HG03097 (cell line): ENCODE measurements at regions not wholly inside any gene's neighbourhood (a gene's known extent, or its start where the extent isn't known, plus 50 kb on each side); places are given as distances from the start of the nearest gene placed in this dataset.

ENCODE experiments used
- ATAC-seq: cut with Tn5 transposase; IDR thresholded peaks from one replicate; pipeline ENCODE4 v1.9.1; 2021; ENCODE audit not compliant: unreplicated experiment, low FRiP score

DNA sequence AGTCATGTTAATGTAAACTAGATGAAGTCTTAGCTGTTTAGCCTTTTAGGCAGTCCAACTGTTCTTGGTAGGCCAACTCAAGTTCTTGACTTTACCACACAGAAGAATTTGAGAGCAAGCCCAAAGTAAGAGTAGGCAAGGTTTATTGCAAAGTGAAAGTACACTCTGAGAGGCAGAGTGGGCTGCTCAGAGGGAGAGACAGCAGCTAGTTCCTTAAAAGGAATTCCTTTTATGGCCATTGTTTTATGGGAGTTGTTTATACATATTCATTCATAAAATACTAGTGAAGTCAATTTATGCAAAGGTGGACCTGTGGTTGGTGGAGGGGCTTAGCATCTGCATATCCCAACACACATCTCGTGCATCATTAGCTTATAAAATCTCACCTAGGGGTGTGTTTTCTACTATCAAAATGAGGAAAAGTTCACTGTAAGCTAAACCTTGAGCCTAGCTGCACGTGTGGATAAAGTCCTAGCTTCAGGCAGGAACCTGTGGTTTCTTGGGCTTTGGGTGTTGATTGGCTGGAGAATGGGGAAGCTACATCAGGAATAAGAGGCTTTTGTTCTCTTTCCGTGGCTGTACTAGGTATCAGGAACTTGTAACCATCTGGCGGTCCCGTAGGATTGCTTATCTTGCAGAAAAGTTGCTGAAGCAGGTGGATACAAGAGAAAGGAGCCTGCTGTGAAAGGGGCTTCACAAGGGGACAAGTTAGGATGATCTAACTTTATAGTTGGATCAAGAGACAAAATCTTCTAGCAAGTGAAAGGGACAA lies 110.4 kb upstream of the GULP1 start:
- no peak for ATAC-seq

DNA sequence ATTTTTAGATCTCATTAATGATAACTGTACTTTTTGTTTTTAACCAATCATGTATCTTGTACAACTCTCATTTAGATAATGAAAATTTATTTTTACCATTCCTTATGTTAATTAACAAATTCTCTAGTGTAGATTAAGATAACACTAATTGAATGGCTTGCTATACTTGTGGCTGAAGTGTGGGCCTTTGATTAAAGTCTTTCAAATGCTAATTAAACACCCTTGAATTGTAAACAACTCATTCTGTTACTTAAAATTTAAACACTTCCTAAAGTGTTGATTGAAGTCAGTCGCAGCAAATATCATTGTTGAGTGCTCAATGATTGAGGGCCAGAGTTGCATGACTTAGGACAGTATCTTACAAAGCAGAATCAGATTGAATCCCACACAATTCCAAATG lies 109.8 kb upstream of the GULP1 start:
- no peak for ATAC-seq

DNA sequence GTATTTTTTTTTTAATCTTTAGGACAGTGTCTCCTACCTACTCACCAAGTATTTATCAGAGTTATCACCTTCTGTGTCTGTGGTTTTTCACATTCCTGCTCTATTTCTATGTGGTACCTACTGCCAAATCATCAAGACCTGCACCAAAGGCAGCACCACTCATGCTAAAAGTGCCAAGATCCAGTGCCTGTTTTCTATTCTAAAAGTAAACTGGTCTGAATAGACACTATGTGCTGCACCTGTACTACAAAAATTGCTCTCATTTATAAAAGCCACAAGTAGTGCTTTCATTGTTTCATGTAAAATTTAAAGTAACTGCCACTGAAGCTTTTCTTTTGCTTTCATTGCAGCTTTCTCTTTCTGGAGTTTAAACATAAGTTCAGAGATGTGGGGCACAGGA lies 103.9 kb upstream of the GULP1 start:
- ATAC-seq, result no peak

DNA sequence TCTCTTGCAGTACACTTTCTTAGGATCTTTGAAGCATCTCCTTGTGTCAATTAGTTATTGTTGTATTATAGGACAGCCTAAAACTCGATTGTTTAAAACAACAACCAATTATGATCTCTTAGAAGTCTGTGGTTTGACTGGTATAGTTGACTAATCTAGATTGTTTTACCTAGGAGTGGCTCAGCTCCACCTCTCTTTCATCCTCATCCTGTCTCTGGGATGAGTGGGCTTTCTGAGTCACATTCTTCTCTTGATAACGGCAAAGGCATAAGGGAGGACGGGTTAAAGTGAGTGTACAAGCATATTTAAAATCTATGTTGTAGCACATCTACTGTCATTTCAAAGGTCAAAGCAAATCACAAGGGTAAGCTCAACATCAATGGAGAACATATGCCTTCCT lies 102.3 kb upstream of the GULP1 start:
- ATAC-seq, result no peak

DNA sequence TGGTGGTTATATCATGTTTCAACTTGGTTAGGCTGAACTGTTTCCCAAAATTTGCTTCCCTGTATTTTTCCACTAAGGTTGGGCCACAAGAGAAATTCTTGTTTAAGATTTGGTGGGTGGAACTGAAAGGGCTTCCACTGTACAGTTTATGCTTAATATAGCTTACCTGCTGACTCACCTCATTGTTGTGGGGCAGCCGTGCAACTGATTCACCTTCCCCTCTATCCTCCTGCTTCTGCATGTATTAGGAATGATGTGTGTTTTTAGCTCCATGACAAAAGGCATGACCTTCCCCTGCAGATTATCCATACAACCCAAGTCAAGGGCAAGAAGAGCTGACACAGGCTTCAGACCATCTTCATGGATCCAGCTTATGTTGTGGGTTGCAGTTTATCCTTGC lies 98.4 kb upstream of the GULP1 start:
- no peak for ATAC-seq

DNA sequence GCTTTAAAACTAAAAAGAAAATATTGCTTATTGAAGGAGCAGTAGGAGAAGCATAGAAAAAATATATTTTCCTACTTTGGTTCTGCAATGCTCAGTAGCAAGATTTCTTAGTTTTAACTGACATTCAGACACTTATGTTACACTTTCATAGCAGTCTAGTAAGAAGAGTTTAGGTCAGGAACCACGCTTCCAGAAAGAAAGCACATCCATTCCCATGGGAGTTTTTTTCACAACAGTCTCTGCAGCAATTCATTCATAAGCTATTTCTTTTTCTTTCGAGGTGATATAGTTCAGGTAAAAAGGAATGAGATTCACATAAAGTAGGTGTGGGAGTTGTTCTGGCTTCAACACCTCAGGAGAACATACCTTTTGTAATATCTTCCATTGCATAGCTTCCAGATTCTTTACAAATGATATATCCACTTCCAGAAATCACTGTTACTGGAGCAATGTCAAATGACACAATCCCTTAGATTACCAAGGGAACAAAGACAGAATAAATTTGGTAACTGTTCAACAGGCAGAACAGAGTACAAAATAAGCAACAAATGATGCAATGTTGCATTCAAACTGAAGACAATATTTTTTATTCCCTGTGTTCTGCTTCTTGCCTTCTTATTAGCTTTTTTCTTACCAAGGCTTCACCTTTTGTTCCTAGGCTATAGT lies 95.2 kb upstream of the GULP1 start:
- ATAC-seq, result no peak

DNA sequence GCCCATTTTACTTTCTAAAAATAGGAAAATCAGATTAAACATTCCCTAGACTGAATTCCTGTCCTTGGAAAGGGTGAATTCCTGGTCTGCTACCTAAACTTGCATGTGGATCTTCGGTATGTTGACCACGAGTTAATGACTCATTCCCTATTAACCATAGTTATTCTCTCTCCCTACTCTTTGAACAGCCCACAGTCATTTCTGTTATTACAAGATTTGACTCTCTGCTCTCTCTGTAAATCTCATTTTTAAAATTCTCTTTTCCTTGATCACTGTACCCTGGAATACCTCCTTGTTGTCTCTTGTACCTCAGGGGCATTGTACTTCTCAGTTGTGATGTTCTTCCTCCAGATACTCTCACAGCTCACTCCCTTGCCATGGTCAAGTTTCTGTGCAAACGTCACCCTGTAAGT lies 92.0 kb upstream of the GULP1 start:
- no peak for ATAC-seq

DNA sequence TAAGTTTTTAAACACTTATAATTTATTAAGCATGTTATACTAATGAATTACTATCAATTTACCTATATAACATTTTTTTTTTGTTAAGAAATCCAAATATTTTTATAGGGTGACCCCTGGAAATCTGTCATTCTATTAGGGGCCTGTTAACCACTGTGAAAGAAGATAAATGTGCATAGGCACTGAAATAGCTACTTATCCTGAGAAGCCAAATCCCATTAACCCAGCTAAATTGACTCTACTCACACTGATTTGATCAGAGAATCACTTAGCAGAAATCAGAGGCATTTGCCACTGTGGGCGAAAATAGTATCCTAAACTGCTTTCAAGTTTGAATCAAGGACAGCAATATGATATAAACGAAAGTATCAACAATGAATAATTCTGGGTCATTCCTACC lies 90.0 kb upstream of the GULP1 start:
- no peak for ATAC-seq

DNA sequence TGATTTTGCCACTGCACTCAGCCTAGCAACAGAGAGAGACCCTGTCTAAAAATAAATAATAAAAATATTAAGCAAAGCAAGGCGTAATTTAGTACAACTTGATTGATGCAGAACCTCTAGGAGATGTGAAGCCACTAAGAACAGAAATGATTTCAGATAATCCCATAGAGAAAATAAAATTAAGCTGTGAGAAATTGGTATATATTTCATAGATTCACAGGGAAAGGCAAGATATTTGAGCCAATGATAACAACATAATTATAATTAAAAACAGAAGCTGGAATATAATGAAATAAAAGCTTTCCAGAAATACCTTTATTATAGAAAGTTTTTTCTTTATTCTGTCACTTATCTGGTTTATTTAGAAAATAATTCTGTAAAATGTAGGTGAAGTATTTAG lies 88.9 kb upstream of the GULP1 start:
- no peak for ATAC-seq

DNA sequence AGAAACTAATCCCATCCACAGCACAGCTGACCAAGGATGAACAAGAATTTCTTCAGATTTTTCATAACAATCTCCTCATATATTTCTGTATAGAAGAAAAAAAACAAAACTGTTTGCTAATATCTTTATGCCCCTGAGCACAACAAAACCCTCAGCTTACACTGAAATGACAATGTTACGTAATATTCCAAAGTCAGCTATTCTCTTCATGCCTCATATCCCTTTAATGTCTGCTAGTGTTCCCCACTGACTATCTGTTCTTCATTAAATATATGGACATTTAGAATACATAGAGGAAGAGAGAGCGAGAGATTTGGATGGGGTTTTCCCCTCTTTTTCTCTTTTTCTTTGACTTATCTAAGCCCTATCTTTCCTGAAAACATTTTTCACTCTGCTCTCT lies 87.9 kb upstream of the GULP1 start:
- no peak for ATAC-seq

DNA sequence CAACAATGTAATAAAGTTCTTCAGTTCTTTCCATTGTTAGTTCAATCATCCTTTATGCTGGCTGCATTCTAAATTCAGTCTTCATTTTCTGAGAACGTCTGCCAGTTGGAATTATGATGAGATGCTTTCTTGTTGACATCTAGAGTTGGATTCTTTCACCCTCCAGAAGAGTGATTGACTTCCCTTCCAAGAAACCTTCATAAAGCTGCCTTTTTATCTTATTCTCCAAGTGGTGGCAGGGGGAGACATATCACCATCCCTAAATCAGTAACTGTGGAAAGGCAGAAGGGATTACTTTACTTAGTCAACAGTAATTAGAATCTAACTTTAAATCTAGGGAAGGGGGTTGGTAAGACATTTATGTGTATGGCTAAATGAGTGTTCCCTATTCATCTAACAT lies 86.8 kb upstream of the GULP1 start:
- ATAC-seq, result no peak

DNA sequence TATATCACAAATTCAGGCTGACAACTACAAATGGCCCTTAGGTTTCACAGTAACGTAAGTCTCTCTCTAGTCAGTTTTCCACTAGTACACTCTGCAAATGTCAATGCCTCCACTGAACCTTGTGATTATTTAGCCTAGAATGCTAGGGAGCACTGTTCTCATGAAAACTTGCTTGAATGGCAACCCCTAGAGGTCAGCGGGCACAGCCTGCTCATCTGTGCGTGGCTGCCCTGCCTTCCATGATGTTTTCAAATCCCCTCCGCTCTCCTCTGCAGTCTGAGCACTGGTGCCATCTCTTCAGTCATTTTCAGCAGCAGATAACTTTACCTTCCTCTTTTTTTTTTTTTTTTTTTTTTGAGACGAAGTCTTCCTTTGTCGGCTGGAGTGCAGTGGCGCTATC lies 84.1 kb upstream of the GULP1 start:
- ATAC-seq, result no peak

DNA sequence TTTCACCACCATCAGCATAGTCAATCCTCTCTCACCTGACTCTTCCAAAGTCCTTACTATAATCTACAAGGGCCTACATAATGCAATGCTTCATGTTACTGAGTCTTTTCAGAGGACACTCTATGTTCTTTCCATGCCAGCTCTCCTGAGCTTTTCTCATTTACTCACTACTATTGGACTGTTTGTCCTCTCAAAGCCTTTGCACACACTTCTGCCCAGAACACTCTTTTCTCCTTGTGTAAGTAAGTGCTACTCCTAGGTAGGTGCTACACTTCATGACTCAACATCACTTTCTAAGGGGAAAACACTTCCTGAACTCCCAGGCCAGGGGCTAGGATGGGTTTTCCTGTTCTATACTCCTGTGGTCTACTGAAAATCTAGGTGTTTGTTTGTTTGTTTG lies 82.5 kb upstream of the GULP1 start:
- ATAC-seq, result no peak

DNA sequence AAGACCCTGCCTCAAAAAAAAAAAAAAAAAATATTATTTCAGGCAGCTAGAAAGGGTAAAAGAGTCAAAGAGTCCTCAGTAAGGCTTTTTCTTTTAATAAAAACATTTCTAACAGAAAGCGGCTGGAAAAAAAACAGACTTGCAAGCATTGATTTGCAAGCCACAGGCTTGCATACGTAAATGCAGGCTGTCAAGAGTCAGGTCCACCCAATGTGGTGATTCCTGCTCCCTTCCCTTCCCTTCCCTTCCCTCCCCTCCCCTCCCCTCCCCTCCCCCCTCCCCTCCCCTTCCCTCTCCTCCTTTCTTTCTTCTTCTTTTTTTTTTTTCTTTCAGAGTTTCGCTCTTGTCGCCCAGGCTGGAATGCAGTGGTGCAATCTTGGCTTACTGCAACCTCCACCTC lies 74.4 kb upstream of the GULP1 start:
- no peak for ATAC-seq

DNA sequence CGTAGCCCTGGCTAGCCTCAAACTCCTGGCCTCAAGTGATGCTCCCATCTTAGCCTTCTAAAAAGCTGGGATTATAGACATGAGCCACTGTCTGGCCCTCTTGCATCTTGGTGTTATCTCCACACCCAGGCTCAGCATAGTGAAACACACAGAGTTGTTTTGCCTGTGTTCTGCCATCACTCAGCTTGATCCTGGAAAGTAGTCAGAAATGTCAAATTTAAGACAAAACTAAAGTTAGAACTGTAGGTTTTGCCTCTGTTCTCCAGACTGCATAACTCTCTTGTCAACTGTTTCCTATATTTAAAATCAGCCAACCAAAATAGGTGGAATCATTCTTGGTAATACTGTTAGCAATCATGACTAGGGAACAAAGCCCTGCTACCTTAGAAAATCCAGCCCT lies 72.1 kb upstream of the GULP1 start:
- no peak for ATAC-seq

DNA sequence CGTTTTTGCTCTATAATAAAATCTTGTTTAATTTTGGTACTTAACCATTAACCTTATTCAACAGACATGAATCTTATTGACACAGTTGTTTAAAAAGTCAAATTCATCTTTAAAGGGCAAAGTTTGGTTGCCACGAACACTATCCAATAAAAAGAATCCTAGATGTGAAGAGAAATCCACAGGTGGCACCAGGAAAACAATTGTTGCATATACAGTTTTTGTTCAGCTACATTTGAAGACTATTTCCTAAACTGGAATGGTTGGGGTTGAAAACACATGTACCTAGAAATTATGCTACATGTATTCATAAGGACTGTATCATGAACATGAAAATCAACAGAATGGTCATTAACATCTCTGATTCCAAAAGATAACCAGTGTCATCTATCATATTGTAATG lies 71.1 kb upstream of the GULP1 start:
- no peak for ATAC-seq

DNA sequence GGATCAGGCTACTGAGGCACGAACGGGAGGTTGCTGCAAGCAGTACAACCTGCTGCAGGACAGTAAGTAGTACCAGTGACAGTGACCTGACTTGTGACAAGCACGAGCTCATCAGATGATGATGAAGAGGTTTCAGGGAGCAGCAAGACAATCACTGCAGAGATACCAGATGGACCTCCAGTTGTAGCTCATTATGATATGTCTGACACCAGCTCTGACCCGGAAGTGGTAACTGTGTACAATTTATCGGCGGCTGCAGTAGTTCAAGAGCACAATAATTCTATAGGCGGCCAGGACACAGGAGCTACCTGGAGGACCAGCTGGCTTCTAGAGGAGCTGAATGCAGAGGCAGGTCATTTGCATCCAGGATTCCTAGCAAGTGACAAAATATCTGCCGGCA lies 64.0 kb upstream of the GULP1 start:
- ATAC-seq, result no peak

DNA sequence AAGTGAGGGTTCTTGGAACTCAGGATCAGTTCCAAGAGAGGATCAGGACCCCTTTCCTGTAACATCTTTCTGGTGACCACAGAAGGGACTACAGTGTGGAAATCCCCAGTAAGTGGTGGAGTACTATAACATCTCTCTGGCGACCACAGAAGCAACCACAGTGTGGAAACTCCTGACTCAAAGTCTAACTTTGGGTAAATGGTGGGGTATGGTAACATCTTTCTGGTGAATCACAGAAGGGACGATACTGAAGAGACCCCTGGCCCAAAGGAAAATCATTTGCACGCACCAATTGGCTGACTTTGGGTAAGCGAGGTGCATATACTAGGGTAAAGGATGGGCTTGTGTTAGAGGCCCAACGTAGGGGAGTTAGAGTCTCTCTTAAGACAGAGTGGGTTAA lies 56.3 kb upstream of the GULP1 start:
- peak; percentile 85 for ATAC-seq

DNA sequence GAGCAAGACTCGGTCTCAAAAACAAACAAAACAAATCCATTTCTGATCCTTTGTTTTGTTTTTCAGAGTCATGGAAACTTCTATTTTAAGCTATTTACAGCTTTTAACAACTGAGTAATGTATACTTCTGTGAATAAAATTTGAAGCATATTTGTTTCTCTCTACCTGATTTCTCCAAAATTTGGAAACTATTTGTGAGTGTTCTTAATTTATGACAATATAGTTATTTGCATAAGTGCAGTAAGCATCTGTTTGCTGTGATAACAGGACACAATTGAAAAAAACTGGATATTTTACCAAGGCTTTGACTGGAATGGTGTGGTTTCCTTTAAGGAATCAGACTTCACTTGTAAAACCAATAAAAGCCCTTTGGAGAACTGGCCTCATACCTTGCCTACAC lies 53.3 kb upstream of the GULP1 start:
- no peak for ATAC-seq
